BJ (cell line): ENCODE measurements at regions not wholly inside any gene's neighbourhood (a gene's known extent, or its start where the extent isn't known, plus 50 kb on each side); places are given as distances from the start of the nearest gene placed in this dataset.

Experiments
- CTCF ChIA-PET: fragments of 350-600 bp; formaldehyde crosslinking; extraction: SDS; loops from one replicate; lab custom pipeline; 2021; ENCODE audit warnings: antibody characterized with exemption, inconsistent platforms; lab: Yijun Ruan, JAX
- POLR2A ChIA-PET: fragments of 300-600 bp; sonication (Branson Sonifier 250); formaldehyde crosslinking; extraction: SDS; loops from one replicate; lab custom pipeline; 2021; ENCODE audit warnings: antibody characterized with exemption; lab: Charles Lee
- DNase-seq: peaks from one replicate; pipeline ENCODE4 v3.0.0-alpha.2; 2011; ENCODE audit warnings: low read depth
- H3K27me3 ChIP-seq: 2 replicates; pipeline ENCODE4 v1.6.0; 2011; ENCODE audit warnings: low read length; ENCODE audit not compliant: control insufficient read depth, insufficient read depth
- H3K36me3 ChIP-seq: 2 replicates; pipeline ENCODE4 v1.5.1; 2011; ENCODE audit warnings: low read length; ENCODE audit not compliant: control insufficient read depth, insufficient read depth
- H3K4me3 ChIP-seq: 2 replicates; pipeline ENCODE4 v1.5.1; 2011; ENCODE audit warnings: low read depth, mild to moderate bottlenecking, control low read depth, low read length
- CTCF ChIP-seq: IDR thresholded peaks from 2 replicates; pipeline ENCODE4 v1.5.1; 2011; ENCODE audit warnings: low read depth, mild to moderate bottlenecking, control low read depth, inconsistent platforms, low read length, moderate library complexity; ENCODE audit not compliant: insufficient read depth

- ChIA-PET POLR2A (no interaction called here), CTCF (interaction anchor here (0.6 kb wide), 1 partner anchor 104 kb away, joined by 4 read pairs; no protein-coding TSS in a partner anchor)
- TF ChIP-seq CTCF, result no peak
- Histone ChIP-seq H3K27me3 (no peaks in the 10 kb centered on the region), H3K36me3 (no peaks in the 10 kb centered on the region), H3K4me3 (no peak overlapping the region)
- no peak for DNase-seq
Measured at GRCh38 chr4:175066923-175067627, 148.9 kb downstream of the ADAM29 start.

- CTCF ChIA-PET, result no interaction called here
- no peak for TF ChIP-seq CTCF
- H3K4me3 ChIP-seq, result no peak overlapping the region
- DNase-seq, result no peak
- no peaks in the 10 kb centered on the region for H3K27me3 ChIP-seq
- POLR2A ChIA-PET, result no interaction called here
- H3K36me3 ChIP-seq, result no peaks in the 10 kb centered on the region
Measured at GRCh38 chr4:175068266-175068665, 150.1 kb downstream of the ADAM29 start.

GRCh38 chr4:175070444-175070843 lies 152.3 kb downstream of the ADAM29 start:
- no peak for DNase-seq
- POLR2A ChIA-PET, result no interaction called here
- TF ChIP-seq CTCF, result no peak
- no peak overlapping the region for H3K4me3 ChIP-seq
- no peaks in the 10 kb centered on the region for H3K36me3 ChIP-seq
- CTCF ChIA-PET, result no interaction called here
- no peaks in the 10 kb centered on the region for H3K27me3 ChIP-seq

- POLR2A ChIA-PET, result no interaction called here
- H3K27me3 ChIP-seq, result no peaks in the 10 kb centered on the region
- no peak overlapping the region for H3K4me3 ChIP-seq
- no peak for DNase-seq
- TF ChIP-seq CTCF, result no peak
- CTCF ChIA-PET, result no interaction called here
- no peaks in the 10 kb centered on the region for H3K36me3 ChIP-seq
Measured at GRCh38 chr4:175071123-175071522, 153.0 kb downstream of the ADAM29 start.

GRCh38 chr4:175087145-175087544 lies 169.0 kb downstream of the ADAM29 start:
- Histone ChIP-seq H3K27me3 (no peaks in the 10 kb centered on the region), H3K36me3 (no peaks in the 10 kb centered on the region), H3K4me3 (no peak overlapping the region)
- ChIA-PET POLR2A (no interaction called here), CTCF (no interaction called here)
- no peak for TF ChIP-seq CTCF
- no peak for DNase-seq
